ENCODE measurements at regions not wholly inside any gene's neighbourhood (a gene's known extent, or its start where the extent isn't known, plus 50 kb on each side); places are given as distances from the start of the nearest gene placed in this dataset.

DNA sequence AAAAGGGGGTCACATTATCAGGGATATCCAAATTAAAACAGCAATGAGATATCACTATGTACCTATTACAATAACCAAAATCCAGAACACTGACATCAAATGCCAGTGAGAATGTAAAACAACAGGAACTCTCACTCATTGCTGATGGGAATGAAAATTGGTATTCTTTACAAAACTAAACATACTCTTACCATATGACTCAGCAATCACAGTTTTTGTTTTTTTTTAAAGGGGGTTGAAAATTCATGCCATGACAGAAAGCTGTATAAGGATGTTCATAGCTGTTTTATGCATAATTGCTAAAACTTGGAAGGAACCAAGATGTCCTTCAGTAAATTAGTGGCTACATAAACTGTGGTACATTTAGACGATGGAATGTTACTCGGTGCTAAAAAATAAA lies 71.6 kb upstream of the SLITRK1 start:
- Histone ChIP-seq H3K36me3 (ENCODE audit: control insufficient read depth, insufficient read depth, low read length) (no peaks in the 10 kb centered on the region), H2BK20ac (ENCODE audit: low read depth, low read length) (no peak overlapping the region), H3K27ac (ENCODE audit: insufficient read depth, low read length) (no peak overlapping the region), H2AFZ (replicated peaks; ENCODE audit: low read length, poor library complexity) (no peak overlapping the region), H4K20me1 (ENCODE audit: insufficient read depth, low read length) (no peaks in the 10 kb centered on the region), H3K4me1 (ENCODE audit: control insufficient read depth, insufficient read depth, low read length) (no peaks in the 10 kb centered on the region), H2AK5ac (ENCODE audit: low read depth, low read length) (no peak overlapping the region), H3K9me1 (ENCODE audit: insufficient read depth, low read length) (no peaks in the 10 kb centered on the region), H2BK5ac (ENCODE audit: low read depth, low read length, poor library complexity, severe bottlenecking) (no peak overlapping the region), H3K4me3 (ENCODE audit: insufficient read depth, low read depth, low read length) (no peak overlapping the region), H4K5ac (ENCODE audit: low read depth, low read length) (no peak overlapping the region), H3K27me3 (ENCODE audit: control insufficient read depth, insufficient read depth, low read length) (no peaks in the 10 kb centered on the region), H3K14ac (replicated peaks; ENCODE audit: low read depth, low read length) (no peak overlapping the region), H3K18ac (ENCODE audit: low read depth, low read length) (no peak overlapping the region), H2BK120ac (ENCODE audit: low read depth, low read length) (no peak overlapping the region), H2BK15ac (ENCODE audit: low read depth, low read length) (no peak overlapping the region), H3K9ac (ENCODE audit: low read depth, low read length) (no peak overlapping the region), H4K8ac (ENCODE audit: low read depth in 2 of 2, low read length in 2 of 2) (no peak overlapping the region), H3K56ac (ENCODE audit: extremely low read depth, insufficient read depth, low read length) (no peak overlapping the region), H3K4ac (ENCODE audit: low read depth, low read length) (no peak overlapping the region), H3K9me3 (ENCODE audit: control insufficient read depth, insufficient read depth, low read length) (no peaks in the 10 kb centered on the region; the same call in 1 of the 2 replicates), H3K4me2 (ENCODE audit: low read depth, low read length) (no peak overlapping the region), H3K79me1 (ENCODE audit: low read depth in 1 of 2, low read length in 2 of 2) (no peaks in the 10 kb centered on the region), H3K23ac (ENCODE audit: low read depth, low read length) (no peak overlapping the region), H2AK9ac (replicated peaks; ENCODE audit: low read depth, low read length, poor library complexity) (no peak overlapping the region), H4K91ac (ENCODE audit: insufficient read depth, low read depth, low read length) (no peak overlapping the region)
- CTCF ChIA-PET, result interaction anchor here (0.6 kb wide), 1 partner anchor 620 kb away, joined by 3 read pairs; no protein-coding TSS in a partner anchor
- POLR2A ChIA-PET (ENCODE audit: unreplicated experiment), result no interaction called here
- WGBS, 2 experiments (ENCODE audit: extremely low coverage in 2 of 2, insufficient read length in 1 of 2), result no CpG with 5 or more reads among the region's 2 CpGs
- ATAC-seq (ENCODE audit: low read depth) (no peak), DNase-seq (no peak)
- dilution Hi-C loops (cut with HindIII; ENCODE audit: low sequenced_read_pairs, unreplicated experiment), result no loop called here
- in situ Hi-C loops (cut with MboI; ENCODE audit: low sequenced_read_pairs), result no loop called here
- no peak for TF ChIP-seq NFE2L2 (IDR thresholded peaks at IDR 0.05; ENCODE audit: low read depth, low read length)
- no peak for TF ChIP-seq SMC3 (IDR thresholded peaks at IDR 0.05; ENCODE audit: low read depth, low read length)
- TF ChIP-seq, protein P1, sequence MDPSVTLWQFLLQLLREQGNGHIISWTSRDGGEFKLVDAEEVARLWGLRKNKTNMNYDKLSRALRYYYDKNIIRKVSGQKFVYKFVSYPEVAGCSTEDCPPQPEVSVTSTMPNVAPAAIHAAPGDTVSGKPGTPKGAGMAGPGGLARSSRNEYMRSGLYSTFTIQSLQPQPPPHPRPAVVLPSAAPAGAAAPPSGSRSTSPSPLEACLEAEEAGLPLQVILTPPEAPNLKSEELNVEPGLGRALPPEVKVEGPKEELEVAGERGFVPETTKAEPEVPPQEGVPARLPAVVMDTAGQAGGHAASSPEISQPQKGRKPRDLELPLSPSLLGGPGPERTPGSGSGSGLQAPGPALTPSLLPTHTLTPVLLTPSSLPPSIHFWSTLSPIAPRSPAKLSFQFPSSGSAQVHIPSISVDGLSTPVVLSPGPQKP (IDR thresholded peaks at IDR 0.05; ENCODE audit: borderline replicate concordance, low read depth, low read length), result no peak
- no peak for TF ChIP-seq MAFK (IDR thresholded peaks at IDR 0.05; ENCODE audit: low read depth, low read length)
- no peak for TF ChIP-seq BHLHE40 (IDR thresholded peaks at IDR 0.05; ENCODE audit: low read depth, low read length)
- TF ChIP-seq FOS (IDR thresholded peaks at IDR 0.05; ENCODE audit: low read depth, low read length), result no peak
- TF ChIP-seq, protein P2, sequence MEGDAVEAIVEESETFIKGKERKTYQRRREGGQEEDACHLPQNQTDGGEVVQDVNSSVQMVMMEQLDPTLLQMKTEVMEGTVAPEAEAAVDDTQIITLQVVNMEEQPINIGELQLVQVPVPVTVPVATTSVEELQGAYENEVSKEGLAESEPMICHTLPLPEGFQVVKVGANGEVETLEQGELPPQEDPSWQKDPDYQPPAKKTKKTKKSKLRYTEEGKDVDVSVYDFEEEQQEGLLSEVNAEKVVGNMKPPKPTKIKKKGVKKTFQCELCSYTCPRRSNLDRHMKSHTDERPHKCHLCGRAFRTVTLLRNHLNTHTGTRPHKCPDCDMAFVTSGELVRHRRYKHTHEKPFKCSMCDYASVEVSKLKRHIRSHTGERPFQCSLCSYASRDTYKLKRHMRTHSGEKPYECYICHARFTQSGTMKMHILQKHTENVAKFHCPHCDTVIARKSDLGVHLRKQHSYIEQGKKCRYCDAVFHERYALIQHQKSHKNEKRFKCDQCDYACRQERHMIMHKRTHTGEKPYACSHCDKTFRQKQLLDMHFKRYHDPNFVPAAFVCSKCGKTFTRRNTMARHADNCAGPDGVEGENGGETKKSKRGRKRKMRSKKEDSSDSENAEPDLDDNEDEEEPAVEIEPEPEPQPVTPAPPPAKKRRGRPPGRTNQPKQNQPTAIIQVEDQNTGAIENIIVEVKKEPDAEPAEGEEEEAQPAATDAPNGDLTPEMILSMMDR (conservative IDR thresholded peaks at IDR 0.05; ENCODE audit: low read depth, low read length), result no peak
- TF ChIP-seq, protein P3, sequence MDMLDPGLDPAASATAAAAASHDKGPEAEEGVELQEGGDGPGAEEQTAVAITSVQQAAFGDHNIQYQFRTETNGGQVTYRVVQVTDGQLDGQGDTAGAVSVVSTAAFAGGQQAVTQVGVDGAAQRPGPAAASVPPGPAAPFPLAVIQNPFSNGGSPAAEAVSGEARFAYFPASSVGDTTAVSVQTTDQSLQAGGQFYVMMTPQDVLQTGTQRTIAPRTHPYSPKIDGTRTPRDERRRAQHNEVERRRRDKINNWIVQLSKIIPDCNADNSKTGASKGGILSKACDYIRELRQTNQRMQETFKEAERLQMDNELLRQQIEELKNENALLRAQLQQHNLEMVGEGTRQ (IDR thresholded peaks at IDR 0.05; ENCODE audit: low read depth, low read length), result no peak
- TF ChIP-seq RAD21 (IDR thresholded peaks at IDR 0.05; ENCODE audit: low read length), result no peak
- TF ChIP-seq CEBPB (IDR thresholded peaks at IDR 0.05; ENCODE audit: low read depth, low read length), result no peak
- no peak for TF ChIP-seq RCOR1 (IDR thresholded peaks at IDR 0.05; ENCODE audit: insufficient replicate concordance, low read length)
- no peak for TF ChIP-seq POLR2A (IDR thresholded peaks at IDR 0.05; ENCODE audit: low read depth, low read length)
- no peak for TF ChIP-seq CHD1 (IDR thresholded peaks at IDR 0.05; ENCODE audit: low read depth, low read length)
- no peak for TF ChIP-seq MAZ (IDR thresholded peaks at IDR 0.05; ENCODE audit: borderline replicate concordance, low read depth, low read length)
- TF ChIP-seq MXI1 (IDR thresholded peaks at IDR 0.05; ENCODE audit: borderline replicate concordance, low read depth, low read length), result no peak
- no peak for TF ChIP-seq RFX5 (IDR thresholded peaks at IDR 0.05; ENCODE audit: low read depth, low read length)
- intact Hi-C loops (cut with micrococcal nuclease), result no loop called here
- no TSS peak for BruUV-seq (replicated peaks)

Data from IMR-90 (cell line).